ENCODE measurements at regions not wholly inside any gene's neighbourhood (a gene's known extent, or its start where the extent isn't known, plus 50 kb on each side); places are given as distances from the start of the nearest gene placed in this dataset.

GRCh38 chr5:9774472-9775079, 144.4 kb upstream of the TAS2R1 start:
- Histone ChIP-seq H2AFZ (ENCODE audit: insufficient read depth, low read depth, low read length, poor library complexity, severe bottlenecking) (no peak overlapping the region), H3K9me3 (replicated peaks in 1 of 2; ENCODE audit: control insufficient read depth in 1 of 2, insufficient read depth in 1 of 2, low read length in 2 of 2) (peaks cover 5 to 10% of the 10 kb centered on the region in 2 donors), H3K27ac (ENCODE audit: low read depth in 1 of 2, low read length in 2 of 2) (no peak overlapping the region), H3K4me2 (replicated peaks; ENCODE audit: extremely low read depth, low read length, poor library complexity, severe bottlenecking) (no peak overlapping the region), H3K4me3 (replicated peaks in 1 of 3; ENCODE audit: low read depth in 2 of 3, low read length in 3 of 3) (no peak overlapping the region), H3K4me1 (ENCODE audit: control insufficient read depth in 1 of 2, insufficient read depth in 2 of 2, low read length in 2 of 2) (no peaks in the 10 kb centered on the region), H4K20me1 (ENCODE audit: insufficient read depth, low read length) (no peaks in the 10 kb centered on the region), H3K9ac (ENCODE audit: insufficient read depth, low read length, poor library complexity, severe bottlenecking) (no peak overlapping the region), H3K79me2 (ENCODE audit: insufficient read depth, low read length) (no peaks in the 10 kb centered on the region), H3K27me3 (ENCODE audit: control insufficient read depth in 2 of 2, insufficient read depth in 2 of 2, low read length in 2 of 2) (no peaks in the 10 kb centered on the region), H3K36me3 (replicated peaks in 1 of 2; ENCODE audit: control insufficient read depth in 1 of 2, insufficient read depth in 2 of 2, low read length in 2 of 2) (no peaks in the 10 kb centered on the region)
- Mint-ChIP-seq H3K27ac (no peak overlapping the region), H3K9me3 (peaks cover 0 to 10% (median 4%) of the 10 kb centered on the region in 7 donors), H3K4me3 (no peak overlapping the region), H3K27me3 (ENCODE audit: low read depth in 3 of 3) (peaks cover 0 to 2% (median 0%) of the 10 kb centered on the region in 3 donors), H3K4me1 (no peaks in the 10 kb centered on the region), H3K36me3 (no peaks in the 10 kb centered on the region)
- 100% methylated on average over 2 of the region's 3 CpGs for WGBS (ENCODE audit: insufficient coverage)
- TF ChIP-seq CTCF (IDR thresholded peaks at IDR 0.05), result no peak
- DNase-seq, result no peak
- intact Hi-C loops (cut with micrococcal nuclease), result no loop called here

- no peak overlapping the region for H3K4me3 ChIP-seq (replicated peaks in 1 of 3; ENCODE audit: low read depth in 2 of 3, low read length in 3 of 3)
- H3K27ac ChIP-seq (ENCODE audit: low read depth in 1 of 2, low read length in 2 of 2), result no peak overlapping the region
- no peak overlapping the region for H2AFZ ChIP-seq (ENCODE audit: insufficient read depth, low read depth, low read length, poor library complexity, severe bottlenecking)
- H4K20me1 ChIP-seq (ENCODE audit: insufficient read depth, low read length), result no peaks in the 10 kb centered on the region
- no peak for TF ChIP-seq CTCF (IDR thresholded peaks at IDR 0.05)
- H3K4me1 ChIP-seq (ENCODE audit: control insufficient read depth in 1 of 2, insufficient read depth in 2 of 2, low read length in 2 of 2), result no peaks in the 10 kb centered on the region
- H3K27me3 Mint-ChIP-seq (ENCODE audit: low read depth in 3 of 3), result peaks cover 0 to 4% (median 0%) of the 10 kb centered on the region in 3 donors
- no peak for DNase-seq
- no peak overlapping the region for H3K4me2 ChIP-seq (replicated peaks; ENCODE audit: extremely low read depth, low read length, poor library complexity, severe bottlenecking)
- intact Hi-C loops (cut with micrococcal nuclease), result no loop called here
- H3K9me3 ChIP-seq (replicated peaks in 1 of 2; ENCODE audit: control insufficient read depth in 1 of 2, insufficient read depth in 1 of 2, low read length in 2 of 2), result peaks cover 0 to 8% of the 10 kb centered on the region in 2 donors
- no peak overlapping the region for H3K4me3 Mint-ChIP-seq
- H3K9ac ChIP-seq (ENCODE audit: insufficient read depth, low read length, poor library complexity, severe bottlenecking), result no peak overlapping the region
- WGBS (ENCODE audit: insufficient coverage), result no CpG with 5 or more reads among the region's 1 CpG
- H3K27ac Mint-ChIP-seq, result no peak overlapping the region
- H3K79me2 ChIP-seq (ENCODE audit: insufficient read depth, low read length), result no peaks in the 10 kb centered on the region
- H3K36me3 Mint-ChIP-seq, result no peaks in the 10 kb centered on the region
- H3K27me3 ChIP-seq (ENCODE audit: control insufficient read depth in 2 of 2, insufficient read depth in 2 of 2, low read length in 2 of 2), result no peaks in the 10 kb centered on the region
- H3K4me1 Mint-ChIP-seq, result no peaks in the 10 kb centered on the region
- H3K9me3 Mint-ChIP-seq, result peaks cover 0 to 8% (median 2%) of the 10 kb centered on the region in 7 donors
- H3K36me3 ChIP-seq (replicated peaks in 1 of 2; ENCODE audit: control insufficient read depth in 1 of 2, insufficient read depth in 2 of 2, low read length in 2 of 2), result no peaks in the 10 kb centered on the region
Measured at GRCh38 chr5:9771079-9771478, 140.9 kb upstream of the TAS2R1 start.
